HCT116 (cell line): ENCODE measurements at regions not wholly inside any gene's neighbourhood (a gene's known extent, or its start where the extent isn't known, plus 50 kb on each side); places are given as distances from the start of the nearest gene placed in this dataset.

ENCODE experiments used
- ATAC-seq: fragments of 200-7000 bp; cut with Tn5 transposase; 2 replicates; pipeline ENCODE4 v1.9.1; 2020; ENCODE audit warnings: mild to moderate bottlenecking, moderate library complexity
- BruUV-seq: library from RNA; stranded (reverse); fragments of 400-500 nt; replicated peaks from 2 replicates; lab custom pipeline; 2021; lab: Mats Ljungman, UMichigan
- CTCF ChIA-PET: fragments of 300-600 bp; sonication (Branson Sonifier 250); formaldehyde crosslinking; loops from one replicate; lab custom pipeline; 2021; ENCODE audit warnings: antibody characterized with exemption; lab: Charles Lee
- POLR2A ChIA-PET: fragments of 300-600, 350-600 bp; sonication (Branson Sonifier 250); formaldehyde crosslinking; loops from one replicate; lab custom pipeline; 2021; ENCODE audit warnings: antibody characterized with exemption; lab: Charles Lee
- RAD21 ChIA-PET, 2 experiments: fragments of 300-600 bp; sonication (Branson Sonifier 250); formaldehyde crosslinking; loops; one replicate each; lab custom pipeline; 2023; ENCODE audit warnings: low total read pairs in 2 of 2; ENCODE audit not compliant: uncharacterized antibody in 2 of 2, unreplicated experiment in 2 of 2, low non-redundant PET in 1 of 2; lab: Charles Lee
- DNase-seq: peaks from one replicate; pipeline ENCODE4 v3.0.0-alpha.2; 2010; ENCODE audit warnings: low read depth, low spot score
- H2AFZ ChIP-seq: fragments of 200-600 bp; shearing (Covaris generic), sonication (generic); 2 replicates; pipeline ENCODE4 v1.6.1; 2017; ENCODE audit warnings: low read depth, mixed run types, mixed read lengths, antibody characterized with exemption, low read length; ENCODE audit not compliant: poor library complexity, severe bottlenecking
- H3K27ac ChIP-seq: 2 replicates; pipeline ENCODE4 v1.5.1; 2012; ENCODE audit warnings: low read depth, low read length
- H3K27me3 ChIP-seq: fragments of 200-600 bp; sonication (generic); 2 replicates; pipeline ENCODE4 v1.6.1; 2016; ENCODE audit warnings: mixed run types, low read length, mixed read lengths; ENCODE audit not compliant: insufficient read depth
- H3K36me3 ChIP-seq, 2 experiments: fragments of 200-500 bp in 1 of 2; fragments of 200-600 bp in 1 of 2; sonication (Bioruptor generic) in 1 of 2; sonication (generic) in 1 of 2; 2 replicates each; pipeline versions ENCODE4 v1.5.1 to v1.6.1; 2014 to 2016; ENCODE audit warnings: low read length in 2 of 2, inconsistent platforms in 1 of 2, mixed read lengths in 1 of 2, mixed run types in 1 of 2; ENCODE audit not compliant: insufficient read depth in 2 of 2, control insufficient read depth in 1 of 2
- H3K4me1 ChIP-seq, 2 experiments: fragments of 200-600 bp in 1 of 2; sonication (generic) in 1 of 2; 2 replicates each; pipeline versions ENCODE4 v1.5.1 to v1.6.1; 2012 to 2017; ENCODE audit warnings: low read length in 2 of 2, inconsistent platforms in 1 of 2, mild to moderate bottlenecking in 1 of 2, mixed read lengths in 1 of 2, mixed run types in 1 of 2, moderate library complexity in 1 of 2; ENCODE audit not compliant: insufficient read depth in 2 of 2, control insufficient read depth in 1 of 2
- H3K4me2 ChIP-seq: fragments of 200-600 bp; sonication (generic); 2 replicates; pipeline ENCODE4 v1.6.1; 2017; ENCODE audit warnings: mixed run types, low read length, mixed read lengths
- H3K4me3 ChIP-seq, 2 experiments: fragments of 200-600 bp in 1 of 2; sonication (generic) in 1 of 2; replicated peaks in 1 of 2; 2 replicates each; pipeline ENCODE4 v1.5.1; 2011 to 2016; ENCODE audit warnings: low read length in 2 of 2, control low read depth in 1 of 2, low read depth in 1 of 2, mild to moderate bottlenecking in 1 of 2, mixed read lengths in 1 of 2, mixed run types in 1 of 2
- H3K79me2 ChIP-seq: fragments of 200-600 bp; sonication (generic); 2 replicates; pipeline ENCODE4 v1.6.1; 2017; ENCODE audit warnings: mild to moderate bottlenecking, mixed run types, low read length, moderate library complexity, mixed read lengths; ENCODE audit not compliant: insufficient read depth
- H3K9ac ChIP-seq: fragments of 200-600 bp; sonication (generic); 2 replicates; pipeline ENCODE4 v1.6.1; 2016; ENCODE audit warnings: low read length, mixed read lengths
- H3K9me2 ChIP-seq: fragments of 200-600 bp; sonication (generic), shearing (Covaris generic); 2 replicates; pipeline ENCODE4 v1.6.1; 2017; ENCODE audit warnings: mixed run types, mild to moderate bottlenecking, moderate library complexity; ENCODE audit not compliant: insufficient read depth
- H3K9me3 ChIP-seq, 2 experiments: fragments of 200-500 bp in 1 of 2; fragments of 200-600 bp in 1 of 2; sonication (Bioruptor generic) in 1 of 2; sonication (generic) in 1 of 2; 2 replicates each; pipeline ENCODE4 v1.6.1; 2014 to 2017; ENCODE audit warnings: low read length in 2 of 2, mixed read lengths in 2 of 2, inconsistent platforms in 1 of 2, low read depth in 1 of 2, mild to moderate bottlenecking in 1 of 2, mixed run types in 1 of 2, moderate library complexity in 1 of 2; ENCODE audit not compliant: control insufficient read depth in 1 of 2, insufficient read depth in 1 of 2
- H4K20me1 ChIP-seq: fragments of 200-600 bp; sonication (generic), shearing (Covaris generic); 2 replicates; pipeline ENCODE4 v1.6.1; 2017; ENCODE audit warnings: mixed run types, mild to moderate bottlenecking, moderate library complexity; ENCODE audit not compliant: insufficient read depth
- ATF3 ChIP-seq: IDR thresholded peaks from 2 replicates; pipeline ENCODE4 v1.6.1; 2012
- CBX3 ChIP-seq: IDR thresholded peaks from 2 replicates; pipeline ENCODE4 v1.6.1; 2012; ENCODE audit warnings: low read depth
- CTCF ChIP-seq, 3 experiments: fragments of 200-600 bp in 1 of 3; sonication (generic) in 1 of 3; IDR thresholded peaks in 2 of 3; conservative IDR thresholded peaks in 1 of 3; 2 replicates each; pipeline ENCODE4 v1.5.1; 2012 to 2017; ENCODE audit warnings: low read depth in 2 of 3, low read length in 2 of 3, antibody characterized with exemption in 1 of 3, borderline replicate concordance in 1 of 3, control low read depth in 1 of 3, mild to moderate bottlenecking in 1 of 3, mixed read lengths in 1 of 3, mixed run types in 1 of 3, moderate library complexity in 1 of 3; ENCODE audit not compliant: insufficient read depth in 1 of 3
- EZH2phosphoT487 ChIP-seq: fragments of 200-600 bp; IDR thresholded peaks from 2 replicates; pipeline ENCODE4 v1.6.1; 2018; ENCODE audit warnings: antibody characterized with exemption, borderline replicate concordance
- FOSL1 ChIP-seq: IDR thresholded peaks from 2 replicates; pipeline ENCODE4 v1.6.1; 2012; ENCODE audit warnings: low read depth
- MAX ChIP-seq: IDR thresholded peaks from 2 replicates; pipeline ENCODE4 v1.6.1; 2012
- POLR2AphosphoS5 ChIP-seq: IDR thresholded peaks from 2 replicates; pipeline ENCODE4 v1.6.1; 2011; ENCODE audit warnings: mild to moderate bottlenecking, low read depth, low read length, moderate library complexity
- SIN3A ChIP-seq: IDR thresholded peaks from 2 replicates; pipeline ENCODE4 v1.6.1; 2012; ENCODE audit warnings: low read depth
- TCF7L2 ChIP-seq: IDR thresholded peaks from 2 replicates; pipeline ENCODE4 v1.7.0; 2011; ENCODE audit warnings: borderline replicate concordance, inconsistent platforms; ENCODE audit not compliant: insufficient read depth, insufficient read length; ENCODE audit errors: extremely low read depth
- ZNF274 ChIP-seq: fragments of 200-500 bp; sonication (Bioruptor generic); IDR thresholded peaks from 2 replicates; pipeline ENCODE4 v1.6.1; 2014; ENCODE audit warnings: mild to moderate bottlenecking, low read depth, low read length, inconsistent platforms
- intact Hi-C: fragments of 100-400 bp; cut with micrococcal nuclease; formaldehyde crosslinking; loops from 2 replicates; pipeline ENCODE4 v1.10.0; 2022

- H2AFZ ChIP-seq: no peak overlapping the region
- ChIA-PET RAD21 (no interaction called here), CTCF (interaction anchor here (0.6 kb wide), 1 partner anchor 41 kb away, joined by 4 read pairs; no protein-coding TSS in a partner anchor), POLR2A (no interaction called here)
- H3K9me3 ChIP-seq: no peaks in the 10 kb centered on the region
- H3K4me3 ChIP-seq: no peak overlapping the region
- no peaks in the 10 kb centered on the region for H3K36me3 ChIP-seq
- no peaks in the 10 kb centered on the region for H3K4me1 ChIP-seq
- no peaks in the 10 kb centered on the region for H3K27me3 ChIP-seq
- H3K9me2 ChIP-seq: no peaks in the 10 kb centered on the region
- H3K79me2 ChIP-seq: no peaks in the 10 kb centered on the region
- no peak overlapping the region for H3K9ac ChIP-seq
- DNase-seq (no peak), ATAC-seq (no peak)
- no peaks in the 10 kb centered on the region for H4K20me1 ChIP-seq
- no TSS peak for BruUV-seq
- no peak overlapping the region for H3K27ac ChIP-seq
- intact Hi-C loops: no loop called here
- TF ChIP-seq ZNF274: no peak
- no peak for TF ChIP-seq EZH2phosphoT487
- TF ChIP-seq FOSL1: no peak
- TF ChIP-seq CTCF (IDR thresholded peaks at IDR 0.05 in 2 of 3, conservative IDR thresholded peaks at IDR 0.05 in 1 of 3; ENCODE audit: borderline replicate concordance in 1 of 3, insufficient read depth in 1 of 3, low read depth in 2 of 3, low read length in 2 of 3): no peak
- no peak overlapping the region for H3K4me2 ChIP-seq
Observed at GRCh38 chr6:165769401-165769800, 106.4 kb upstream of the PDE10A start.

- ATAC-seq (no peak), DNase-seq (no peak)
- Histone ChIP-seq H4K20me1 (no peaks in the 10 kb centered on the region), H3K4me2 (no peak overlapping the region), H3K9me3 (no peaks in the 10 kb centered on the region), H2AFZ (no peak overlapping the region), H3K4me3 (no peak overlapping the region), H3K79me2 (no peaks in the 10 kb centered on the region), H3K9ac (no peak overlapping the region), H3K4me1 (no peaks in the 10 kb centered on the region), H3K27ac (no peak overlapping the region), H3K9me2 (no peaks in the 10 kb centered on the region), H3K36me3 (no peaks in the 10 kb centered on the region), H3K27me3 (no peaks in the 10 kb centered on the region)
- no peak for TF ChIP-seq CBX3
- no peak for TF ChIP-seq ATF3
- no peak for TF ChIP-seq SIN3A
- TF ChIP-seq MAX: no peak
- no peak for TF ChIP-seq CTCF (IDR thresholded peaks at IDR 0.05 in 2 of 3, conservative IDR thresholded peaks at IDR 0.05 in 1 of 3; ENCODE audit: borderline replicate concordance in 1 of 3, insufficient read depth in 1 of 3, low read depth in 2 of 3, low read length in 2 of 3)
- TF ChIP-seq POLR2AphosphoS5: no peak
- TF ChIP-seq TCF7L2: no peak
- ChIA-PET POLR2A (no interaction called here), CTCF (interaction anchor here (0.6 kb wide), 1 partner anchor 40 kb away, joined by 4 read pairs; no protein-coding TSS in a partner anchor), RAD21 (no interaction called here)
- no TSS peak for BruUV-seq
- intact Hi-C loops: no loop called here
Observed at GRCh38 chr6:165768961-165769360, 105.9 kb upstream of the PDE10A start.
